GM06990 (cell line): ENCODE measurements at regions not wholly inside any gene's neighbourhood (a gene's known extent, or its start where the extent isn't known, plus 50 kb on each side); places are given as distances from the start of the nearest gene placed in this dataset.

ENCODE experiments used
- DNase-seq: peaks from one replicate; pipeline ENCODE4 v3.0.0-alpha.2; 2011; ENCODE audit not compliant: insufficient read length; ENCODE audit errors: extremely low read depth
- H3K27me3 ChIP-seq: replicated peaks from 2 replicates; pipeline ENCODE4 v1.6.0; 2011; ENCODE audit warnings: low read length; ENCODE audit not compliant: control insufficient read depth, insufficient read depth
- H3K36me3 ChIP-seq: 2 replicates; pipeline ENCODE4 v1.5.1; 2011; ENCODE audit warnings: low read length; ENCODE audit not compliant: control insufficient read depth, insufficient read depth
- H3K4me3 ChIP-seq: replicated peaks from 2 replicates; pipeline ENCODE4 v1.5.1; 2011; ENCODE audit warnings: low read depth, mild to moderate bottlenecking, control low read depth, low read length
- CTCF ChIP-seq: IDR thresholded peaks from 2 replicates; pipeline ENCODE4 v1.5.1; 2011; ENCODE audit warnings: low read length, control low read depth, mild to moderate bottlenecking, inconsistent platforms; ENCODE audit not compliant: insufficient read depth, poor library complexity, severe bottlenecking

DNA sequence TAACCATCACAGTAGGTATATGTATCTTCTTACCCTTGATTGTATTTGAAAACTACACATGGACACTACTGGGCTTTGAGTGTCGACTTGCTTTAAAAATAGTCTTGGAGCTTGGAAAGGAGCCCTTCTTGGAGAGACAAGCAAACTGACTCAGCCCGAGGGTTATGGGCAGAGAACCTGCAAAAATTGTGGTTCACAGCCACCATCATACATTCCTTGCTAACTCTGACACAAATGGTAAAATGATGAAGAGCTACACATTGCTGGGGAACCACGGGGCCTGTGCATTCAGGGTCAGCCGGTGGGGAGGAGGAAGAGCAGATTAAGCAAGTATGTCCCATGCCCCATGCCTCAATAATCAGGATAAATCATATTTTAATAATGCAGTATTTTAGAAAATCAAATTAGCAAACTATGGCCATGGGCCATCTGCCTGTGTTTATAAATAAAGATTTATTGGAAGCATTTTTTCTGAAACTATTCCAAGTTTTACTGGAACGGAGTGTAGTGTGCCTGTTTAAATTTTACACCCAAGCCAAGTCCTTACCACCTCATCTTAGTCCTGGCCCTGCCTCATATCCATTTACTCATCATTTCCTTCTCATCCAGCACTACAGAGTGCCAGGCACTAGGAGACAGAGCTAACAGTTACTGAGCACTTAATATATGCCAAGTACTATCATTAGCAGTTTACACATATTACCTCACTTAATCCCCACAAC, 195.7 kb downstream of the PALM2AKAP2 start:
- Histone ChIP-seq H3K27me3 (no peaks in the 10 kb centered on the region), H3K4me3 (no peak overlapping the region), H3K36me3 (no peaks in the 10 kb centered on the region)
- no peak for TF ChIP-seq CTCF
- no peak for DNase-seq

- Histone ChIP-seq H3K4me3 (no peak overlapping the region), H3K27me3 (no peaks in the 10 kb centered on the region), H3K36me3 (no peaks in the 10 kb centered on the region)
- no peak for TF ChIP-seq CTCF
- DNase-seq: no peak
Measured at GRCh38 chr9:109976303-109976702, 196.3 kb downstream of the PALM2AKAP2 start.

- no peak for DNase-seq
- Histone ChIP-seq H3K36me3 (no peaks in the 10 kb centered on the region), H3K4me3 (no peak overlapping the region), H3K27me3 (no peaks in the 10 kb centered on the region)
- no peak for TF ChIP-seq CTCF
Measured at GRCh38 chr9:109977521-109977920, 197.5 kb downstream of the PALM2AKAP2 start.

- TF ChIP-seq CTCF: no peak
- Histone ChIP-seq H3K36me3 (no peaks in the 10 kb centered on the region), H3K4me3 (no peak overlapping the region), H3K27me3 (no peaks in the 10 kb centered on the region)
- DNase-seq: no peak
Measured at GRCh38 chr9:109981091-109981490, 201.1 kb downstream of the PALM2AKAP2 start.

- no peak overlapping the region for H3K4me3 ChIP-seq
- TF ChIP-seq CTCF: no peak
- no peaks in the 10 kb centered on the region for H3K27me3 ChIP-seq
- no peaks in the 10 kb centered on the region for H3K36me3 ChIP-seq
- DNase-seq: no peak
Measured at GRCh38 chr9:109986521-109986991, 206.6 kb downstream of the PALM2AKAP2 start.
